GM12878 (cell line): ENCODE measurements at regions not wholly inside any gene's neighbourhood (a gene's known extent, or its start where the extent isn't known, plus 50 kb on each side); places are given as distances from the start of the nearest gene placed in this dataset.
"Not testable (repeated sequence)": the region's sequence is repeated elsewhere in the genome, so short reads cannot be mapped to it uniquely, and the experiment has no call there.

Source experiments
- CTCF ChIP-seq, 3 experiments: IDR thresholded peaks in 2 of 3; conservative IDR thresholded peaks in 1 of 3; 2 replicates each; pipeline ENCODE4 v1.5.1; 2011; ENCODE audit warnings: low read depth in 3 of 3, low read length in 3 of 3, mild to moderate bottlenecking in 3 of 3, control low read depth in 2 of 3, moderate library complexity in 2 of 3, inconsistent platforms in 1 of 3, mixed read lengths in 1 of 3; ENCODE audit not compliant: control insufficient read depth in 2 of 3, insufficient read depth in 1 of 3; ENCODE audit errors: extremely low read depth in 1 of 3
- ELK1 ChIP-seq: IDR thresholded peaks from 2 replicates; pipeline ENCODE4 v1.6.1; 2012; ENCODE audit warnings: low read depth, low read length, improper control_type of control experiment
- ESRRA ChIP-seq: IDR thresholded peaks from 2 replicates; pipeline ENCODE4 v1.6.1; 2012; ENCODE audit warnings: mild to moderate bottlenecking, low read length, improper control_type of control experiment
- FOXM1 ChIP-seq: IDR thresholded peaks from 2 replicates; pipeline ENCODE4 v1.6.1; 2012; ENCODE audit warnings: low read depth, mild to moderate bottlenecking, inconsistent platforms, low read length, moderate library complexity
- MAX ChIP-seq: IDR thresholded peaks from 2 replicates; pipeline ENCODE4 v1.6.1; 2012; ENCODE audit warnings: low read depth, low read length, improper control_type of control experiment
- ZBED1 ChIP-seq: IDR thresholded peaks from 2 replicates; pipeline ENCODE4 v1.6.1; 2016; ENCODE audit warnings: borderline replicate concordance

GRCh38 chr5:42868417-42868816 is 56.7 kb upstream of the SELENOP start:
- not testable (repeated sequence) for TF ChIP-seq CTCF (IDR thresholded peaks at IDR 0.05 in 2 of 3, conservative IDR thresholded peaks at IDR 0.05 in 1 of 3; ENCODE audit: control insufficient read depth in 2 of 3, extremely low read depth in 1 of 3, insufficient read depth in 1 of 3, low read depth in 3 of 3, low read length in 3 of 3); ELK1; FOXM1; ESRRA; ZBED1; MAX
